NOMO-1 treated with DMSO at 0.1 percent for 48 hours (cell line): ENCODE measurements at regions not wholly inside any gene's neighbourhood (a gene's known extent, or its start where the extent isn't known, plus 50 kb on each side); places are given as distances from the start of the nearest gene placed in this dataset.
"Not testable (repeated sequence)": the region's sequence is repeated elsewhere in the genome, so short reads cannot be mapped to it uniquely, and the experiment has no call there.

Source experiments
- DNase-seq: peaks from one replicate; lab custom pipeline; 2025; ENCODE audit not compliant: unreplicated experiment; lab: John Stamatoyannopoulos, UW

DNA sequence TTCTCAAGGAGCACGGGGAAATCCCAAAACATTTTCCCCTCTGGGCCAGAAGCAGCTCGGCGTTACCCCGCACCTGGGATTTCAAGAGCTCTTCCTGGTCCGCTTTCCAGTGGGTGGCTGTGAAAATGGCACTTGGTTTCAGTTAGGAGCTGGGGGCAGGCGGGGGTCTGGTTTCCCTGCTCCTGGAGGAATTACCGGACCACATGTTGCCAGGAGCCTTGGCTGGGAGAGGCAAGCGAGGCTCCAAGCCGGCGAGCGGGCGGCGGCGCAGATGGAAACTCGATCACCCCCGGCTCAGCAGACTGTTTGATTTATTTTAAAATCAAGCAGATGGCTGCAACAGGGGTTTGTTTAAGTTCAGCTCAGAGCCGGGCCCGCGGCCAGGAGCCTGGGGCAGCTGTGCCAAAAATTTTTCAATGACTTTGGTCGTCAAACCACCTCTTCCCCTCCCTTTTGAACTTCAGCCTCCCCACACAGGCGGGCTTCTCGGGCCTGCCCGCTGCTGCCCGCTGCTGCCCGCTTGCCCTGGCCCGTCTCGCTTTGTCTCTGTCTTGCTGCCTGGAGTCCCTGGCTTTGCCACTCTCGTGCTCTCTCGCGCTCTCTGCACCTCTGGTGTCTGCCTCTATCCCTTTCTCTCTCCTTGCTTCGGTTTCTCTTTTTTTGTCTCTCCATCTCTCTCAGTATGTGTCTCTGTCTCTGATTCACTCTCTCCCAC, 108.0 kb upstream of the CIBAR2 start:
- DNase-seq: no peak

DNA sequence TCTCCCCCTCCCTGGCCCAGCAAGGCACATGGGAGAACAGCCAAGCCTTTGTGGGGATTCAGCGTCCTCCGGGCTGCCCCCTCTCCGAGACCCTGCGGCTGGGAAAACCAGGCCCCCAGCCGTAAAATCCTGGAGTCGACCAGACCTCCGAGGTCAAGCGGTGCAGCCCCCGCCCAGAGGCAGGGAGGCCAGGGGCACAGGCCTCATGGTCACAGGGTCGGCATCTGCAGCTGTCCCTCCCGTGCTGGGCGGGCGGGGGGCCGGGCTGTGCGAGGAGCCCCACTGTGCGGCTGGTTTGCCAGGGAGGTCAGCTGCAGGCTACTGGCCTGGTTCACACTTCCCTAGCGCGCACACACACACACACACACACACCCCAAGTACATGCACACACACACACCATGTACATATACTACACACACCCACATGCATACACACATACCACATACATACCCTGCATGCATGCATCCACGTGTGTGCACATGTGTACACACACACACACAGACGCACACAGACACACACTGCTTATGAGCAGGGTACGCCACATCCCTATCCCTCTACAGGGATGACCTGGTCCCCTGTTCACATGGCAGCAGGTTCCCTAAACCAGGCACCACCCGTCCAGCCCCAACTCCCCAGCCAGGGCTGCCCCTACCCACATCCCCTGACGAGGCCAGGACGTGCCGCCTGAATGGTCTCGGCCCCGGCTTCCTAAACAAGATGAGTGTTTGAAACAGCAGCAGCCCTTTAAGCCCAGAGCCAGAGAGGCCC, 108.9 kb upstream of the CIBAR2 start:
- no peak for DNase-seq

DNA sequence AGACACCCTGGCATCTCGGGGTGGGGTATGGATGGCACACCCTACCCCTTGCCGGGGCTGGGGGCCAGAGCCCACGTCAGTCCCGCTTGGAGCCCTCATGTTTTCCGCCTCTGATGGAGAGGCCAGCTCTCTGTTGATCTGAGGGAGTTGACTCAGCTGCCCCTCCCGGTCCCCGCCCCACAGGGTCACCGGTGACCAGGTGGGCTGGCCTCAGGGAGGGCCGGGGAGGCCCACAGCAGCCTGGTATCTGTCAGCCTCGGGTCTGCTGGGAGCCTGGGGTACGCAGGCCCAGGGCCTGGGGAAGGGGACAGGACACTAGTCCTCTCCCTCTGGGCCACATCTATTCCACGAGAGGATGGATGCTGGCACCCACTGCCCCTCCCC, 109.5 kb upstream of the CIBAR2 start:
- no peak for DNase-seq

DNA sequence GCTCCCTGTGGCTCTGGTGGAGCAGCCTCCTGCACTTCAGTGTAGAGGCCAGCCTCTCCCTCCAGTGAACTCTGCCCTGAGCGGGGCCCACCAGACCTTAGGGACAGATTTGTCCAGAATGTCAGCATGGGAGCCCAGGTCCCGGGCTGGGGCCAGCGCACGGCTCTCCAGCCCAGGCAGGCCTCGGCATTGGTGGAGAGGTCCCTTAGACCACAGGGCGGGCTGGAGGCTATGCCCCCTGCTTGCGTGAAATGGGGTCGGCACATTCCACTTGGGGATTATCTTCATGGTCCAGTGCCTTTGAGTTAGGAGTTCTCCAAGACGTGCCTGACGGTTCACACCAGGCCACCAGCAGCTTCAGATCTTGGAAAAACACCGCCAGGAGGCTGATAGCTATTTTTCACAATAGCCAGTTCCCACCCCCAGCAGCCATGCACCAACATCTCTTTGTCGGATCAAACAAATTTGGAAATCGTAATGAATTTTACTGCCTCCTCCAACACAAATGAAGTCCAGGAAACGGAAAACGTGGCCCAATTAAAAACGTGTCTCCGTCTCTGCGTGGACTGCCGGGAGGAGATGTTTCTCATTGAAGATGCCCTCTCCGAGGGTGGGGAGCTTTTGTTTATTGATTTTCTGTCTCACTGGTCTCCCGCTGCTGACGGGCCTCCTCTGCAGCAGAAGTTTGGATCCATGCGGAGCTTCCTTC, 110.0 kb upstream of the CIBAR2 start:
- no peak for DNase-seq

DNA sequence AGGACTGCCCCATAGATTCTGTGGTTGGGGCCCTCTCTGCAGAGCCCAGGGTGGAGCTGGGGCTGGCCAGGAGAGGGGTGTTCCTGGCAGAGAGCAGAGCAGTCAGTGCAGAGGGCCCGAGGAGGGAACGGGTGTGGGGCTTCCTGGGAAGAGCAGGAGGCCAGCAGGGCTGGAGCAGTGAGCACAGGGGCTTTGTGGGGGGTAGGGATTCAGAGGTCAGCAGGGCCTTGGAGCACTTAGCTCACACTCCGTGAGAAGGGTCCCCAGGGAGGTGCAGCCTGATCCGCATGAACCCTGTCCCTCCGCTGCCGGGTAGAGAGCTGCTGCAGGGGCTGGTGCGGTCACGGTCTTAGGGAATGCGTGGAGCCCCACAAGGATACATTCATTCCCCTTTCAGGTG, 113.0 kb upstream of the CIBAR2 start:
- DNase-seq: no peak

DNA sequence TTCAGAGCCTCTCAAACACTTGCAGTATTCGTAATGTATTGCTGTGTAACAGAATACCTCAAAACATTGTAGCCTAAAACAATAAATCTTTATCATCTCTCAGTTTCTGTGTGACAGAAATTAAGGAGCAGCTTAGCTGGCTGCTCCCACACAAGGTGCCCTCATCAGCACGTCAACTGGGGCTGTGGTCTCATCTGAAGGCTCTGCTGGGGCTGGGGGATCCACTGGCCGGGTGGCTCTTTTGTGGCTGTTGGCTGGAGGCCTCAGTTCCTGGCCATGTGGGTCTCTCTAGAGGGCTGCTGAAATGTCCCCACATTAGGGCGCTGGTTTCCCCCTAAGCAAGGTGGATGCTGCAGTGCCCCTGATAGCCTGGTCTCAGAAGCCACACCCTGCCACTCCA, 113.4 kb upstream of the CIBAR2 start:
- no peak for DNase-seq

DNA sequence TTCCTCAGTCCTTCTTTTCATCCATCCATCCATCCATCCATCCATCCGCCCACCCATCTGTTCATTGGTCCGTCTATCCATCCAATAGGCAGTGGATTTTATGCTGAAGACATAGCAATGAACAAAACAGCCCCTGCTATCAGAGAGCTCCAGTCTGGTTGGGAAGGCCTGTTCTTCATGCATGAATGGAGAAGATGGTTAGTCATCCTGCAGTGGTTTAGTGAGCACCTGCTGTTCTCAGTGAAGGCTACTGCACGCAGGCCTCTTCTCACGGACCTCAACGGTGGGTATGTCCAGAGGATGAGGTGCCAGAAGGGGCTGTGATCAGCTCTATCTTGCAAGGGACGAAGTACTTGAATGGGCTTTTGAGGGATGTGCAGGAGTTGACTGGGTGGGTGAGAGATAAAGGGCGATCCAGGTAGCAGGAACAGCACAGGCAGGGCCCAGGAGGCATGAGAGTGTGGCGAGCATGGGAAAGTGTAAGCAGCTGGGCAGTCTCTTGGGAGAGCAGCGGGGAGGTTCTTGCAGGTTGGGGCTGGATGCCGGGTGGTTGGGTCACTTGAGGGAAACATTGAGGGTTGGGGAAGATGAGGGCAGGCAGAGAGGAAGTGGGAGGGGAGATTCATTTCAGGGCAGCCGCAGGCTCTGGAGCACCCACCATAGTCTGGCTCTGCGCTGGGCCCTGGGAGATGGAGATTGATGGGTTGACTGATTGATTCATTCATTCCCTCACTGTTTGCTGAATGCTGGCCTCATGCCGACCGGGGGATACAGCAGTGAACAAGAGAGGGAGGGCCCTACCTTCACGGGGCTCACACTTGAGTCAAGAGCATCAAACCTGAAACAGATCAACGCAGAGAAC, 115.0 kb upstream of the CIBAR2 start:
- no peak for DNase-seq

DNA sequence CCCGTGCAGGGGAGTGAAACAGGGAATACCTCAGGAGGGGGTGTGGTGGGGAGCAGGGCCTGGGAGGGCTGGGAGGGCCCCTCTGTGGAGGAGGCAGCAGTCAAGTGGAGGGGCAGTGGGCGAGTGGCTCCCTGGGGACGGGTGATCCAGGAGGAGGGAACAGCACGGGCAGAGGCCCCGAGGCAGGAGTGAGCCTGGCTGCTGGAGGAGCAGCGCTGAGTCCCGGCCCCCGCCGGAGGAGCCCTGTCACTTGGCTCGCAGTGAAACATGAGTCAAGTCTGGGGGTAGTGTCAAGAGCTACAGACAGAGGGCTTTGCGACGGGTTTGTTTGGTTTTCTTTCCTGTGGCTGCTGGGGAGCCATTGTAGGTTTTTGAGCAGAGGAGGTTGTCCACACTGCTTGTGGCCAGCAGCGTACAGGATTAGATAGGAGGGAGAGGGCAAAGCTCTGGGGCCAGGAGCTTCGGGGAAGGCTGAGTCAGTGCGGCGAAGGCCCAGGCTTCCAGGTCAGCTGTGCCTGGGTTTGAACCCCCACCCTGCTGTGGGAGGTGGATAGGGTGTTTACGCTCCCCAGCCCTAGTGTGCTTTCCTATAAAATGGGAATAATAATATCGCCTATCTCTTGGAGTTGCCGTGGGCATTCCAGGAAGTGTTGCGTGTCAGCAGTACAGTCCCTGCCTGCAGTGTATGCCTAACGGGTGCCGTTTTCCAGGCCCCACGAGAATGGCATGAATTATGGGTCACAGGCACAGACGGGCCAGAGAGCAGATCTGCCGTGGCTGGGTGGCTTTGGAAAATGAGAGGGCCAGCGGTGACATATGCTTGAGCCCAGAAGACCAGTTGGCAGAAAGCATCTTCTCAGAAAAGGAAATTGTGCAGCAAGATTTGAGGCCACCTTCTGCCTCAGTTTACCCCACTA, 115.9 kb upstream of the CIBAR2 start:
- DNase-seq: no peak

DNA sequence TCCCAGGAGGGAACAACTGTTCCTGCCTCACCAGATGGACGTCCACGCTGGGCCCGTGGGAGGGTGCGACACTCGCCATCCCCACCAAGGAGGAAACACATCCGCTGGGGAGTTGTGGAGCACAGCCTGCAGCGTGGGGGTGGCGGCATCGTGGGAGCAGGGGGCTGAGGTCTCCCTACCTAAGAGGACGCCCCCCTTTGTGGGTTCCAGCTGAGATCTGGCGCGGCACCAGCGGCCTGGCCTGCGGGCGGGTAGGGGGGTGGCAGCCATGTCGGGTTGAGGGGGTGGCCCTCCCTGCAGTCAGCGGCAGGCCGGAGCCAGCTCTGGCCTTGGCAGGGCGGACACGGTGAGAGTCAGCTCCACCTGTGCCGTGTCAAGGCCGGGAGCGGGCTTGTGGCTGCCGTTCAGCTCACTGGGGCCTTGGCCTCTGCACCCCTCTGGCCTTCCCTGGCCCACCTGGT, 116.7 kb upstream of the CIBAR2 start:
- no peak for DNase-seq

DNA sequence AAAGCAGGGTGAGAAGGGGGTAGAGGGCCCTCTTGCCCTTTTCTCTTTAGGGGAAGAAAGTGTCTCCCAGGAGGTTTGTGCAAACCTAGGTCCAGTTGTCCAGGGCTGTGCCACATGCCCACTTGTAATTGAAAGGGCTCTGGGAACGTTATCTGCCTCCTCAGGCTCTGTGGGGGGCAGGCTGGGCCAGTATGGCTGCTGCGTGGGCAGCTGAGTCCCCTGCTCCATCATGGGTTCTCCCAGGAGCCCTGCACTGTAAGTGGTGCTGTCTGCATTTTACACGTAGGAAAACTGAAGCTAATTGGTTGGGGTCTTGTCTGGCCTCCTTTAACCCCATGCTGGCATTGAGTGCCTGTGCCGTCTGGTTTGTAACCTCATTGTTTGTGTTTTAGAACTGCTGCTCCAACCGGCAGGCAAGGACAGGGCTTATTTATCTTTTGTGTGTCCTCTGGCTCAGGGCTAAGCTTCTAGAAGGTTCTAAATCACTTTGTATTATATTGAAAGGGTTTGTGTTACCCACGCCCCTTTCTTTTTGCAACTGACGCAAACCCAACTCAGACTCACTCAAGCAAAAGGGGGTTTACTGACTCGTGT, 117.7 kb upstream of the CIBAR2 start:
- no peak for DNase-seq

DNA sequence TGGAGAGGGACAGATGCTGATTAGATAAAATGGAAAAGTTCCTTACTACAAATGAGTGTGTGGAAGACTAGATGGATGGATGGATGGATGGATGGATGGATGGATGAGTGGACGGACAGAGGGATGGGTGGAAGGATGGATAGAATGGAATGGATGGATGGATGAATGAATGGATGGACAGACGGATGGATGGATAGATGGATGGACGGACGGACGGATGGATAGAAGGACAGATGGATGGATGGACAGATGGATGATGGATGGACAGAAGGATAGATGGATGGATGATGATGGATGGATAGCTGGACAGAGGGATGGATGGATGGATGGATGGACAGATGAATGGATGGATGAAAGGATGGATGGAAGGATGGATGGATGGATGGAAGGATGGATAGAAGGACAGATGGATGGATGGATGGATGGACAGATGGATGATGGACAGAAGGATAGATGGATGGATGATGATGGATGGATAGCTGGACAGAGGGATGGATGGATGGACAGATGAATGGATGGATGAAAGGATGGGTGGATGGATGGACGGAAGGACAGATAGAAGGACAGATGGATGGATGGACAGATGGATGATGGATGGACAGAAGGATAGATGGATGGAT, 118.6 kb upstream of the CIBAR2 start:
- not testable (repeated sequence) for DNase-seq

DNA sequence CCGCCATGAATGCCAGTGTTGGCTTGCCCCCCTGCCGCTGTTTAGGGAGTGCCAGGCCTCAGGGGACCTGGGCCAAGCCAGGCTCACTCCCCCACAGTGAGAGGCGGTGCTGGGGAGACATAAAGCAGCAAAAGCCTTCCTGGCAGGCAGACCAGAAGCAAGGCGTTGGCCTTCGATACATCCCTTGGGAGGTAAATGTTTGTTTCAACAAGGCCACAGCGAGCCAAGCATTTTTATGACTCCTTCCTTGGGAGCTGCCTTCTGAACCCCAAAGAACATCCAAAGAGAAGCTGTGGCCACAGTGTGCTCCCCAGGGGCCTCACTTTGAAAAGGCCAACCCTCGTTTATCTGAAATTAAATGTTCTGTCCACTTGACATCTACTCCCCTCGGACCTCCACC, 119.7 kb upstream of the CIBAR2 start:
- no peak for DNase-seq

DNA sequence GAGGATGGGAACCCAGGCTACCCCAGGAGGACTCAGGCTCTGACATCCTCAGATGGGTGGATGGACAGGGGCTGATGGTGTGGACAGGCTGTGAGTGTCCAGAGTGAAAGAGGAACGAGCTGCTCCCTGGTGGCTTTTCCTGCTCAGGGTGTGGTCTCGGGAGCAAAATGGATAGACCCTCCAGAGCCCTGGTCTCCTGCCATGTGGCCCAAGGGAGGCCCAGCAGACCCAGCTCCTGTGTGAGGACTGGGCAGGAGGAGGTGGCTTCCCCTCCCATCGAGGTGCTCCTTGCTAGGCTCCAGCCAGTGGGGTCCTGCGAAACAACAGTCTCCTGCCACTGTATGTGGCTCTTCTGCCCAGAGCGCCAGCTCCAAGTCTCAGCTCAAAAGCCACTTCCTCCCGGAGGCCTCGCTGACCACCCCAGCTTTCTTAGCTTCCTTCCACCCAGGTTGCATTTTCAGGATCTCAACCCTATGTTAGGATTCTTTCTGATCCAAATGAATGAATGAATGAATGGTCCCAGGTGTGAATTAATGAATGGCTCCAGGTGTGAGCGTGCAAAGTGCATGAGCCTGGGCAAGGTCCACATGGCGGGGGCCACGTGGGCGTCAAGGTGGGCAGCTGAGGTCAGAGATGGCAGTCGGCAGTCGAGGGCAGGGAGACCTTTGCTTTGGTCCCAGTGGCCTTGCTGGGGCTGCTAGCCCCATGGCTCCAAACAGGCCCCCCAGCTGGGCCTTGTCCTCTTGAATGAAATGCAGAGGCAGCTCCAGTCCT, 120.3 kb upstream of the CIBAR2 start:
- DNase-seq: no peak

DNA sequence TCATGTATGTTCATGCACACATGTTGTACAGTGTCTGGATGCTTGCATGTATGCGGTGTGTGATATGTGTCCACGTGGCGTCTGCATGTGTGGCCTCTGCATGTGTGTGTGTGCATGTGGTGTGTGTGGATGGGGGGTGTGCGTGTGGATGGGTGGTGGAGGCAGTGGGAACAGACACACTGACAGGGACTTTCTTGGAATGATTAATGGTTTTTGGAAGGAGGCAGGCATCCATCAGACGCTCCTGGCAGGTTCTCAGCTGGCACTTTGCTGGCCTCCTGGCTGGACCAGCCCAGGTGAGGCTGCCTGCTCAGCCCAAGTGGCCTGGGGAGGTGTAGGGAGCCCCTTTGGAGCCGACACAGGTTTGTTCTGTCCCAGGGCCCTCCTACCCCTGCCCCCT, 121.2 kb upstream of the CIBAR2 start:
- DNase-seq: no peak

DNA sequence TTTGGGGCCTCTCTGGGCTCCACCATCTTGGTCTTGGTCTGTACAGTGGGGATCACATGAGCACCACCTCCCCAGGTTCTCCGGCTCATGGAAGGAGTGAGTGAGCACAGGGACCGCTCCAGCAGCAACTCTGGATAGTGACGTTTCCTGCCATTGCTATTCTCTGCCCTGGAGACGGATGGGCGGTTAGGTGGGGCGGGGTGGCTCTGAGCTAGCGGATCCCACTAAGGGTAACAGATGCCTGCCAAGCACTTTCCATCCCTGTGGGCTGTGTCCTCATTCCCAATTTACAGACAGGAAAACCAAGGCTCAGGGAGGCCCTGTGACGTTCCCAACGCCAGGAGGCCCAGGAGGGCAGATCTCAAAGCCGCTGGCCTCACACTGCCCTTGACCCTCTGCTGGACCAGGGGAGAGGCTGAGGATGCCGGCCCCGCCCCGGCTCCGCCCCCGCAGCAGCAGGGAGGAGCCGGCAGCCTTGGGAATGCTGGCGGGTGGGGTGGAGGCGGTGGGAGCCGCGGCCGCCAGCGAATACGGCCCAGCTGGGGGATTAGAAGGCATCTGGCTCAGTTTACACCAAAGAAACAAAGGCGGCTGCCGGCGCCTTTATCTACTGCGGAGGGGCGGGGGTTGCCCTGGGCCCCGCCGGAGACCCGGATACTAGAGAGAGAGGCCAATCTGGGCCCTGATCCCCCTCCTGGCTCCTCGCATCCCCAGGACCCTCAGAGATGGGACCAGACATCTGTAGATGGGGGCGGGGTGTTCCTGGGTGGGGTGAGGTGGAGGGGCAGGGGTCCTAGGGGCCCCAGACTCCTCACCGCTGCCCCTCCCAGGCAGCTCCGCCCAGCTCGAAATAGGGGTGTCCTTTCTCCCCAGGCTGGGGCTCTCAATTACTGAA, 122.3 kb upstream of the CIBAR2 start:
- DNase-seq: no peak

DNA sequence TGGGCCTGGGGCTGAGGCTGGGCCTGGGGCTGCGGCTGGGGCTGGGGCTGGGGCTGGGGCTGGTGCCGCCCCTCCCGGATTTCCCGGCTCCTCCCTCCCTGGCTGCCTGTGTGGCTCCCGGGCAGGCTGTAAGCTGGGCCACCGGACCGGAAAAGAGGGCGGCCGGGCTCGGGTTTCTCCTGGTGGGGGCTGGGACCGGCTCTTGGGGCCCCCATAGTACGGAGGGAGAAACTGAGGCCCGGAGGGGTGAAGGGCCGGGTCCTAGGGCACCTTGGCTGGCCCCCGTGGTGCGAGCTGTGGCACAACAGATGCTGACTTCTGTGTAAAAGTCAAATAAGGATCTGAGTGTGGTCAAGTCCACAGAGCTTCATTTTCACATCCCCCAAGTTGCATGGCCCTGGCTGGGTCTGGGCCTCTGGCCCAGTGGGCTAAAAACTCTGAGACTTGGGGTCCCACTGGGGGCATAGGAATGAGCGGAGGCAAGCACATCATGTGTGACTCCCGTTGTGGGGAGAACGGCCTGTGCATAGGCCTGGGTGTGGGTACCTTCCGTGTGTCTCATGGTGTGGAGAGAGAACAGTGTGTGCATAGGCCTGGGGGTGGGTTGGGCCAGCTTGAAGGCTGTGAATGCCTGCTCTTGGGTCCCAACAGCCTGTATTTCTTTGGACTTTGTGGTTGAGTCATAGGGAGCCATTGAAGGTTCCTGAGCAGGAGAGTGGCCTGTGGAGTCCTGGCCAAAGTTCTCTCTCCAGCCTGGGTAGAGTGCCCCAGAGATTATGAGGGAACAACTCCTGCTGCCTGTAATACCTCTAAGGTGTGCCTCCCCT, 123.9 kb upstream of the CIBAR2 start:
- DNase-seq: no peak

DNA sequence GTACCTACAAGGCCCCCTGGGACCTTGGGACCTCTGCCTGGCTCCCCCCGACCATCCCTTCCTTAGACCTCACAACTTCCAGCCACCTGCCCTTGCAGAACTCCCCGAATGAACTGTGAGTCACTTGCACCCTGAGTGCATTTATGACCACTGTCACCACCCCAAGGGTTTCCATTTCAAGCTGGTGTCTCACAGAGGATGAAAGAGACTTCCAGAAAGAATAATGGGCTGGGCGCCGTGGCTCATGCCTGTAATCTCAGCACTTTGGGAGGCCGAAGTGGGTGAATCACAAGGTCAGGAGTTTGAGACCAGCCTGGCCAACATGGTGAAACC, 124.5 kb upstream of the CIBAR2 start:
- DNase-seq: no peak
